Neural crest cell (in vitro differentiated cells): ENCODE measurements at regions not wholly inside any gene's neighbourhood (a gene's known extent, or its start where the extent isn't known, plus 50 kb on each side); places are given as distances from the start of the nearest gene placed in this dataset.

Experiments
- DNase-seq: peaks from one replicate; pipeline ENCODE4 v3.0.0; 2021; ENCODE audit warnings: low read depth, mixed read lengths, low spot score
- H3K27ac Mint-ChIP-seq: one replicate; pipeline ENCODE4 v1.8.0; 2021; ENCODE audit warnings: mild to moderate bottlenecking, mixed read lengths; ENCODE audit not compliant: unreplicated experiment
- H3K27me3 Mint-ChIP-seq: 2 replicates; pipeline ENCODE4 v1.8.0; 2021; ENCODE audit warnings: low read depth, mild to moderate bottlenecking, mixed read lengths
- H3K36me3 Mint-ChIP-seq: 2 replicates; pipeline ENCODE4 v1.8.0; 2021; ENCODE audit warnings: low read depth, mild to moderate bottlenecking, mixed read lengths
- H3K4me1 Mint-ChIP-seq: 2 replicates; pipeline ENCODE4 v1.8.0; 2021; ENCODE audit warnings: mixed read lengths
- H3K4me3 Mint-ChIP-seq: one replicate; pipeline ENCODE4 v1.8.0; 2021; ENCODE audit warnings: mild to moderate bottlenecking, mixed read lengths
- H3K9me3 Mint-ChIP-seq: 2 replicates; pipeline ENCODE4 v1.8.0; 2021; ENCODE audit warnings: mixed read lengths
- CTCF ChIP-seq: fragments of 200-600 bp; sonication (generic); conservative IDR thresholded peaks from 2 replicates; pipeline ENCODE4 v1.5.0; 2021; ENCODE audit warnings: antibody characterized with exemption, mild to moderate bottlenecking

GRCh38 chr2:128640845-128641360 lies 322.2 kb upstream of the HS6ST1 start:
- Mint-ChIP-seq H3K27ac (no peak overlapping the region), H3K4me1 (peaks cover 73% of the 10 kb centered on the region), H3K36me3 (no peaks in the 10 kb centered on the region), H3K4me3 (no peak overlapping the region), H3K9me3 (no peaks in the 10 kb centered on the region), H3K27me3 (no peaks in the 10 kb centered on the region)
- TF ChIP-seq CTCF, result no peak
- DNase-seq, result no peak

- Mint-ChIP-seq H3K27me3 (no peaks in the 10 kb centered on the region), H3K9me3 (no peaks in the 10 kb centered on the region), H3K4me1 (peaks cover 71% of the 10 kb centered on the region), H3K36me3 (no peaks in the 10 kb centered on the region), H3K27ac (peak overlapping the region; percentile 78), H3K4me3 (no peak overlapping the region)
- TF ChIP-seq CTCF, result no peak
- no peak for DNase-seq
These were observed 322.9 kb upstream of the HS6ST1 start for GRCh38 chr2:128641421-128642080.

- H3K36me3 Mint-ChIP-seq, result no peaks in the 10 kb centered on the region
- no peak overlapping the region for H3K4me3 Mint-ChIP-seq
- no peaks in the 10 kb centered on the region for H3K9me3 Mint-ChIP-seq
- no peaks in the 10 kb centered on the region for H3K27me3 Mint-ChIP-seq
- peaks cover 68% of the 10 kb centered on the region for H3K4me1 Mint-ChIP-seq
- TF ChIP-seq CTCF, result no peak
- no peak overlapping the region for H3K27ac Mint-ChIP-seq
- DNase-seq, result no peak
These were observed 323.6 kb upstream of the HS6ST1 start for GRCh38 chr2:128642316-128642715.

- no peak overlapping the region for H3K4me3 Mint-ChIP-seq
- peak overlapping the region; percentile 53 for H3K27ac Mint-ChIP-seq
- no peaks in the 10 kb centered on the region for H3K9me3 Mint-ChIP-seq
- no peak for DNase-seq
- TF ChIP-seq CTCF, result no peak
- H3K27me3 Mint-ChIP-seq, result no peaks in the 10 kb centered on the region
- H3K36me3 Mint-ChIP-seq, result no peaks in the 10 kb centered on the region
- H3K4me1 Mint-ChIP-seq, result peaks cover 64% of the 10 kb centered on the region
These were observed 324.2 kb upstream of the HS6ST1 start for GRCh38 chr2:128642821-128643220.

- peaks cover 57% of the 10 kb centered on the region for H3K4me1 Mint-ChIP-seq
- H3K4me3 Mint-ChIP-seq, result peak overlapping the region; percentile 44
- peak overlapping the region; percentile 90 for H3K27ac Mint-ChIP-seq
- no peak for TF ChIP-seq CTCF
- no peaks in the 10 kb centered on the region for H3K27me3 Mint-ChIP-seq
- no peaks in the 10 kb centered on the region for H3K9me3 Mint-ChIP-seq
- no peak for DNase-seq
- H3K36me3 Mint-ChIP-seq, result no peaks in the 10 kb centered on the region
These were observed 324.8 kb upstream of the HS6ST1 start for GRCh38 chr2:128643221-128644065.
